SH-SY5Y (cell line): ENCODE measurements at regions not wholly inside any gene's neighbourhood (a gene's known extent, or its start where the extent isn't known, plus 50 kb on each side); places are given as distances from the start of the nearest gene placed in this dataset.

ENCODE experiments used
- GATA2 ChIP-seq: IDR thresholded peaks from 2 replicates; pipeline ENCODE4 v1.6.1; 2011; ENCODE audit warnings: mild to moderate bottlenecking, low read depth, low read length
- GATA3 ChIP-seq: IDR thresholded peaks from 2 replicates; pipeline ENCODE4 v1.6.1; 2011; ENCODE audit warnings: low read depth, mild to moderate bottlenecking, low read length, moderate library complexity

GRCh38 chr7:67550801-67551436 lies 554.3 kb downstream of the TYW1 start:
- peak; percentile 22; the same call in 1 of the 2 replicates for TF ChIP-seq GATA2
- no peak for TF ChIP-seq GATA3
